HEK293 (cell line): ENCODE measurements at regions not wholly inside any gene's neighbourhood (a gene's known extent, or its start where the extent isn't known, plus 50 kb on each side); places are given as distances from the start of the nearest gene placed in this dataset.

ENCODE experiments used
- CTCF ChIA-PET: fragments of 350-600 bp; formaldehyde crosslinking; extraction: SDS; loops from one replicate; lab custom pipeline; 2021; ENCODE audit warnings: antibody characterized with exemption; lab: Yijun Ruan, JAX
- POLR2A ChIA-PET: fragments of 300-600 bp; formaldehyde crosslinking; extraction: SDS; loops from one replicate; lab custom pipeline; 2020; ENCODE audit warnings: antibody characterized with exemption, inconsistent platforms; lab: Yijun Ruan, JAX
- H3K27ac ChIP-seq: fragments of 200-500 bp; sonication (Bioruptor generic); 2 replicates; pipeline ENCODE4 v1.5.1; 2014; ENCODE audit warnings: low read depth, low read length, control low read depth, inconsistent platforms; ENCODE audit errors: extremely low read depth
- H3K36me3 ChIP-seq, 2 experiments: fragments of 200-500 bp in 1 of 2; sonication (Bioruptor generic) in 1 of 2; 1 replicate in 1 of 2; 2 replicates in 1 of 2; pipeline ENCODE4 v1.5.1; 2014 to 2017; ENCODE audit warnings: inconsistent platforms in 2 of 2, low read length in 2 of 2; ENCODE audit not compliant: control insufficient read depth in 2 of 2, insufficient read depth in 1 of 2
- H3K4me1 ChIP-seq: fragments of 200-500 bp; sonication (Bioruptor generic); 2 replicates; pipeline ENCODE4 v1.5.1; 2014; ENCODE audit warnings: mild to moderate bottlenecking, low read length, inconsistent platforms; ENCODE audit not compliant: control insufficient read depth, insufficient read depth
- H3K4me3 ChIP-seq: 2 replicates; pipeline ENCODE4 v1.5.1; 2011; ENCODE audit warnings: low read depth, mild to moderate bottlenecking, control low read depth, low read length, moderate library complexity
- H3K9me3 ChIP-seq: fragments of 200-500 bp; sonication (Bioruptor generic); 2 replicates; pipeline ENCODE4 v1.5.1; 2014; ENCODE audit warnings: low read depth, low read length, inconsistent platforms; ENCODE audit not compliant: control insufficient read depth, insufficient read depth
- ATF2 ChIP-seq: fragments of 450-650 bp; formaldehyde crosslinking; IDR thresholded peaks from 2 replicates; pipeline ENCODE4 v1.5.1; 2016; ENCODE audit warnings: missing biosample characterization, missing genetic modification characterization, low read depth
- BCL11A ChIP-seq: fragments of 450-650 bp; formaldehyde crosslinking; IDR thresholded peaks from 2 replicates; pipeline ENCODE4 v1.5.1; 2016; ENCODE audit warnings: low read depth, missing biosample characterization, missing genetic modification characterization
- FEZF1 ChIP-seq: fragments of 450-650 bp; formaldehyde crosslinking; IDR thresholded peaks from 2 replicates; pipeline ENCODE4 v1.5.1; 2016; ENCODE audit warnings: missing biosample characterization, missing genetic modification characterization
- GLIS1 ChIP-seq: fragments of 450-650 bp; formaldehyde crosslinking; IDR thresholded peaks from 2 replicates; pipeline ENCODE4 v1.5.1; 2016; ENCODE audit warnings: missing biosample characterization, missing genetic modification characterization
- GLIS2 ChIP-seq: fragments of 450-650 bp; formaldehyde crosslinking; IDR thresholded peaks from 2 replicates; pipeline ENCODE4 v1.5.1; 2016; ENCODE audit warnings: missing biosample characterization, missing genetic modification characterization
- IKZF3 ChIP-seq: fragments of 450-650 bp; IDR thresholded peaks from 2 replicates; pipeline ENCODE4 v1.5.0; 2018; ENCODE audit warnings: missing biosample characterization, mild to moderate bottlenecking, missing genetic modification characterization, moderate library complexity
- PRDM2 ChIP-seq: fragments of 450-650 bp; formaldehyde crosslinking; IDR thresholded peaks from 2 replicates; pipeline ENCODE4 v1.5.1; 2016; ENCODE audit warnings: missing biosample characterization, missing genetic modification characterization, borderline replicate concordance
- TSHZ1 ChIP-seq: fragments of 450-650 bp; formaldehyde crosslinking; IDR thresholded peaks from 2 replicates; pipeline ENCODE4 v1.5.1; 2016; ENCODE audit warnings: missing biosample characterization, missing genetic modification characterization, borderline replicate concordance
- ZBTB17 ChIP-seq: fragments of 450-650 bp; formaldehyde crosslinking; IDR thresholded peaks from 2 replicates; pipeline ENCODE4 v1.5.1; 2016; ENCODE audit warnings: missing biosample characterization, missing genetic modification characterization
- ZFP69B ChIP-seq: fragments of 450-650 bp; formaldehyde crosslinking; IDR thresholded peaks from 2 replicates; pipeline ENCODE4 v1.5.1; 2016; ENCODE audit warnings: missing biosample characterization, missing genetic modification characterization
- ZIC2 ChIP-seq: fragments of 450-650 bp; formaldehyde crosslinking; IDR thresholded peaks from 2 replicates; pipeline ENCODE4 v1.5.1; 2016; ENCODE audit warnings: missing biosample characterization, missing genetic modification characterization
- ZNF433 ChIP-seq: fragments of 450-650 bp; formaldehyde crosslinking; IDR thresholded peaks from 2 replicates; pipeline ENCODE4 v1.5.1; 2016; ENCODE audit warnings: missing biosample characterization, missing genetic modification characterization, low read depth

GRCh38 chr6:44043479-44044153 is 83.6 kb downstream of the MRPL14 start (continued):
- TF ChIP-seq IKZF3 (tag by site-specific recombination) (peak; percentile 68; the same call in 1 of the 2 replicates), ZFP69B (tag by site-specific recombination) (0 out of 2 replicates have a peak, but pooled peaks have one; percentile 45), ATF2 (tag by site-specific recombination) (no peak), FEZF1 (peak; percentile 37; the same call in 1 of the 2 replicates), GLIS1 (tag by site-specific recombination) (peak; percentile 55)

GRCh38 chr6:44042989-44043478 is 84.2 kb downstream of the MRPL14 start:
- Histone ChIP-seq H3K4me1 (peaks cover 7% of the 10 kb centered on the region; the same call in 1 of the 2 replicates), H3K27ac (no peak overlapping the region), H3K9me3 (no peaks in the 10 kb centered on the region), H3K36me3 (no peaks in the 10 kb centered on the region), H3K4me3 (no peak overlapping the region)
- ChIA-PET CTCF (interaction anchor here (0.6 to 3.0 kb wide), 14 partner anchors 9 to 377 kb away, joined by 3 to 16 read pairs (median 4); no protein-coding TSS in a partner anchor), POLR2A (interaction anchor here (1.2 to 2.2 kb wide), 4 partner anchors 15 to 32 kb away, joined by 3 to 12 read pairs (median 4); no protein-coding TSS in a partner anchor)
- TF ChIP-seq ZBTB17 (tag by site-specific recombination) (no peak), BCL11A (tag by site-specific recombination) (no peak), ZNF433 (tag by site-specific recombination) (no peak), PRDM2 (tag by site-specific recombination) (no peak), TSHZ1 (tag by site-specific recombination) (no peak), ZIC2 (tag by site-specific recombination) (peak; percentile 44; the same call in 1 of the 2 replicates), GLIS2 (tag by site-specific recombination) (0 out of 2 replicates have a peak, but pooled peaks have one; percentile 37)
